DND-41 (cell line): ENCODE measurements at regions not wholly inside any gene's neighbourhood (a gene's known extent, or its start where the extent isn't known, plus 50 kb on each side); places are given as distances from the start of the nearest gene placed in this dataset.

Experiments
- EZH2 ChIP-seq: IDR thresholded peaks from 3 replicates; pipeline ENCODE4 v1.6.1; 2012; ENCODE audit warnings: borderline replicate concordance, low read depth, mild to moderate bottlenecking, moderate library complexity, low read length, inconsistent platforms; ENCODE audit not compliant: severe bottlenecking
- TF ChIP-seq, protein P1 (sequence below): IDR thresholded peaks from 2 replicates; pipeline ENCODE4 v1.5.1; 2012; ENCODE audit warnings: borderline replicate concordance, low read length, moderate library complexity, mild to moderate bottlenecking; ENCODE audit not compliant: poor library complexity, severe bottlenecking; ENCODE audit errors: extremely low read depth

DNA sequence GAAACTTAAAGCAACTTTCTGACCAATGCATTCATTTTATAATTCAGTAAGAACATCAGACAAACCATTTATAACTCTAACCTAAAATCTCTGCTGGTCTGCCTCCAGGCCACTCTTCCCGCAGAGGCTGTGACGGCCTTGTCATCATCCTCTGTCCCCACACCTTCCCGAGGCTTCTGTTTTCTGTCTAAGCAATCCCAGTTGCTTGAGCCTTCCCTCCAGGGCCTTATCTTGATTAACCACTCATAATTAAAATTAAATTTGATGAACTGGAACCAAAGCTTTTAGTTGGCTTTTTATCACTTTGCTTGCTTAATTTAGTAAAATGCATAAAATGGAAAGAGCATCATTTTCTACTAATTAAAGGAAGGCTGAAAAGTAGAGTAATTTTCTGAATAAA, 312.4 kb downstream of the DIRAS2 start:
- TF ChIP-seq EZH2 = no peak
- TF ChIP-seq, protein P1, sequence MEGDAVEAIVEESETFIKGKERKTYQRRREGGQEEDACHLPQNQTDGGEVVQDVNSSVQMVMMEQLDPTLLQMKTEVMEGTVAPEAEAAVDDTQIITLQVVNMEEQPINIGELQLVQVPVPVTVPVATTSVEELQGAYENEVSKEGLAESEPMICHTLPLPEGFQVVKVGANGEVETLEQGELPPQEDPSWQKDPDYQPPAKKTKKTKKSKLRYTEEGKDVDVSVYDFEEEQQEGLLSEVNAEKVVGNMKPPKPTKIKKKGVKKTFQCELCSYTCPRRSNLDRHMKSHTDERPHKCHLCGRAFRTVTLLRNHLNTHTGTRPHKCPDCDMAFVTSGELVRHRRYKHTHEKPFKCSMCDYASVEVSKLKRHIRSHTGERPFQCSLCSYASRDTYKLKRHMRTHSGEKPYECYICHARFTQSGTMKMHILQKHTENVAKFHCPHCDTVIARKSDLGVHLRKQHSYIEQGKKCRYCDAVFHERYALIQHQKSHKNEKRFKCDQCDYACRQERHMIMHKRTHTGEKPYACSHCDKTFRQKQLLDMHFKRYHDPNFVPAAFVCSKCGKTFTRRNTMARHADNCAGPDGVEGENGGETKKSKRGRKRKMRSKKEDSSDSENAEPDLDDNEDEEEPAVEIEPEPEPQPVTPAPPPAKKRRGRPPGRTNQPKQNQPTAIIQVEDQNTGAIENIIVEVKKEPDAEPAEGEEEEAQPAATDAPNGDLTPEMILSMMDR = no peak
